Esophagus squamous epithelium (tissue), 4 donors: ENCODE measurements at regions not wholly inside any gene's neighbourhood (a gene's known extent, or its start where the extent isn't known, plus 50 kb on each side); places are given as distances from the start of the nearest gene placed in this dataset.

Experiments used
- CTCF ChIP-seq, 6 experiments: fragments of 450-650 bp in 4 of 6; fragments of 200-600 bp in 2 of 6; sonication (generic) in 2 of 6; IDR thresholded peaks; one replicate each; pipeline ENCODE4 v1.5.1; 2016 to 2019; ENCODE audit warnings: antibody characterized with exemption in 6 of 6, mild to moderate bottlenecking in 4 of 6, moderate library complexity in 4 of 6
- POLR2A ChIP-seq, 4 donors: fragments of 450-650 bp; IDR thresholded peaks; one replicate each; pipeline ENCODE4 v1.6.1; 2017; ENCODE audit warnings: antibody characterized with exemption in 4 of 4, mild to moderate bottlenecking in 4 of 4, moderate library complexity in 3 of 4

- TF ChIP-seq CTCF (IDR thresholded peaks at IDR 0.05) (no peak), POLR2A (IDR thresholded peaks at IDR 0.05) (no peak)
Measured at GRCh38 chr7:81638198-81638597, 131.6 kb downstream of the HGF start.
